Effector CD4-positive, alpha-beta T cell (primary cell): ENCODE measurements at regions not wholly inside any gene's neighbourhood (a gene's known extent, or its start where the extent isn't known, plus 50 kb on each side); places are given as distances from the start of the nearest gene placed in this dataset.
"Not testable (repeated sequence)": the region's sequence is repeated elsewhere in the genome, so short reads cannot be mapped to it uniquely, and the experiment has no call there.

ENCODE experiments used
- DNase-seq: peaks from one replicate; pipeline ENCODE4 v3.0.0-alpha.2; 2020

DNA sequence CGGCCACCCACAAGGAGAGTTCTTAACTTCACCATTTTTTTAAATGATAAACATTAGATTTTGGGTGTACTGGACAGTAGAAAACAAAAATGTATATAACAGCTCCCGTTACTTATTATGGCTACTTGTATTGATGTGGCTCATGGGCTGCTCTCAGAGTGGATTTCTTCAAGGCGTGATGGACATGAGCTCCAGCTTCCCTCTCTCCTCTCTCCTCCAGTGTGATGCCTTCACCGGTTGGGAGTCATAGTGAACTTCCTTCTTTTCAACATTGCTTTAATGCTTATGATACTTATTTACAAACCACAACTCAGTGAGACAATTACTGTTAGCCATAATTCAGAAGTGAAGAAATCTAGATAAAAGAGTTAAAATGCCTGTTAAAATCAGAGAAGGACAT, 515.2 kb downstream of the RNF144A start:
- DNase-seq, result no peak

DNA sequence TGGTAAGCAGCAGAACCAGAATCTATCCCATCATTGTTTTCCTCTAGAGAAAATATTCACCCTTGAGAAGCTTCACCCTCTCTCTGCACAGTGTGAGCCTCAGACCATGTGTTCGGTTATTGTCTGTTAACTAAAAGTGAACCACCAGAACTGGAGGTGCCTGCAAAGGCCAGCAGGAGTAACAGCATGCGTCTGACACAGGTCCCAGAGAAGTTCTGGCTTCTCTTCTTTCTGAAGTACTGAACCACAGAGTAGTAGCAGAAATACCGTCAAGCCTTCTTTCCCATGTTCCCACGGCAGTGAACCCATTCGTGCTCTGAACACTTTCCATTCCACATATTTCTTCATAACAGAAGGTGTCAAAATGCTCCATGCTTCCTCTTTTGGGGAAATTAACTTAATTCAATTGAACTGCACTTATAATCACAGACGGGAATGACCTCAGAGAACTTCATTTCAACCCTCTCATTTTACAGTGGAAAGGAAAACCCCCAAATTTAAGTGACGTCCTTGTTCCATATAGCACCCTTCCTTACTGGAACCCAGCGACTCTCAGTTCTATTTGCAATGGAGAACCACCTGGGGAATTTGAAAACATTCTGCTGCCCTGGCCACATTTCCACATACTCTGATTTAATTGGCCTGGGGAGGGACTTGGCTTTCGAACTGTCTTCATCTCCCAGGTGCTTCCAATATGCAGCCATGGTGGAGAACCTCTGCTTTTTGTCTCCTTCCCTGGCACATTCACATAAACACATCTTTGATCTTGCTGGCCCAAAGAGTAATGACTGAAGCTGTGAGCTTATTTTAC, 519.1 kb downstream of the RNF144A start:
- no peak for DNase-seq

DNA sequence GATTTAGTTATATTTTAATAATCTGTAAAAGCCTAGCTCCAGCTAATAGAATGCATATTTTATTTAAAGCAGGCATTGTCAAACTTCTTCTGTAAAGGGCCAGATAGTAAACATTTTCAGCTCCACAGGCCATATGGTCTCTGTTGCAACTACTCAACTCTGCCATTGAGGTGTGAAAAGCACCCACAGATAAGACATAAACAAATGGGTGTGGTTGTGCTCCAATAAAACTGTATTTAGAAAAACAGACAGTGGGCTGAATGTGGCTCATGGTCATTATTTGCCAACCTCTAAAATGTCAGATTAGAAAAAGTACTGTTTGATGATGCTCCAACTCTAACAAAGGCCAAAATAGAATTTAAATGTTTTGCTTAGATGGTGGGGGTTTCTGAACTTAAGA, 519.9 kb downstream of the RNF144A start:
- DNase-seq, result no peak

DNA sequence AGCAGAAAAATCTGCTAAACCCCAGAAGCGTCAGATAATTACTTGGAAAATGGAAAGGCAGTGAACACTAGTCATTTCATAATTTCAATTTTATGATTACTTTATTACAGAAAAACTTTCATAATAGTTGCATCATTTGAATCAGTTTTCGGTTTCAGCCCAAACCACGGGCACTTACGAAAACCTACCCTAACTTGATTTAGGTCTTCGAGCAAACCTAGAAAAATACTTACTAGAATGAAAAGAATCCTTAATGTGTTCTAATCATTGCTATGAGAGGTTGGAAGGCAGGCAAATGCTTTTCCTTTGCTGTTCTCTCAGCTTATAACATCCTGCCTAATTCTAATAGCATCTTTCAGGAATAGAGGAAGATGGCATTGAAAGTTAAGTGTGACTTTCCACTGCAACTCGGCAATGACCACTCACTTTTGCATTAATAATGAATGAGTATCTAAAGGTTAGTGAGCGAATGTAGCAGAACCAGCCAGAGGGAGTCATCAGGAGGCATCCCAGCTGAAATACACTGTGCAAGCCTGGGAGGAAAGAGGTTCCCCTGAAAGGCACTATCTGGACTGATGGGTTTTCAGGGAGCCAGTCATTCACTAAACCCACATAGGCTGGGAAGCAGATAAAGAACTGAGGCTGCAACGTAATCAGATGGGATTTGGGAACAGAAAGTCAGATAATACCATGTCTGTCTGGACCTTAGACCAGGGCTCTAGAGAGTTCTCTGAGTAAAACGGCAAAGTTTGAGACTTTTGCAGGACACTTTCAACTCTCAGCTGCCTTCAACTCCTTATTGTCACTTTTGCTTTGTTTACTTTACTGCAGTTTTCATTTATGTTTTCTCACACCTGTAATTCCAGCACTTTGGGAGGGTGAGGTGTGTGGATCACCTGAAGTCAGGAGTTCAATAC, 520.8 kb downstream of the RNF144A start:
- DNase-seq, result no peak

DNA sequence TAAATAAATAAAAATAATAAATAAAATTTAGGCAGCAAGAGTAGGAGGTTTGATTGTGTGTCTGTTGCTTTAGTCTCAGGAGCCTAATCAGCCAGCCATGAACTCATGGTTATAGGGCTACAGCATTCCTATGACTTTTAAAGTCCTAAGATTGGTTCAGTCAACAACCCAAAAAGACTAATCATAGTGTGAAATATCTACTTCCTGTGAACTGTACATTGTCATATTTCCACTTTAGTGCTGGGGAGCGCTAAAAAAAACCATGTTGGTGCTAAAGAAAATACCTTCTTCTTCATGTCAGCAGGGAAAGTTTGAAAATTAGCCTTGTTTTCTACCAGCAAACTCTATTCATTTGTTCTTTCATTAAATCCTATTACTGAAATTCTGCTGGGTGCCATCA, 521.6 kb downstream of the RNF144A start:
- DNase-seq, result no peak

DNA sequence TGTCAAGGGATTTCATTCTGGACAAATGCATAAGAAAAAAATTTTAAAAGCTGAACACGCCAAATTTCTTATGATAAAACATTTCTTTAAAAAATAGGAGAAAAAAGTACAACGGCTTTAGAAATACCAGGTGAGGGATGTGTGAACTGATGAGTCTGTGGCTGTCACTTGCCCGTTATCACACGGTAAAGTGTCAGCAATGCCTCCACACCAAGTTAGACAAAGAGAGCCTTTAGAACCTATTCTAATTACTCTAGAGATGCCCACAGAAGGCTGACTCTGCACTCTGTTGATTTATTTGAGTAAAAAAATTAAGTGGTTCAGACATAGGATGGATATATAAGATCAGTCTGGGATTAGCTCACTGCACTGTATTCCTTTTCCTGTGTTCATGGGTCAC, 523.8 kb downstream of the RNF144A start:
- no peak for DNase-seq

DNA sequence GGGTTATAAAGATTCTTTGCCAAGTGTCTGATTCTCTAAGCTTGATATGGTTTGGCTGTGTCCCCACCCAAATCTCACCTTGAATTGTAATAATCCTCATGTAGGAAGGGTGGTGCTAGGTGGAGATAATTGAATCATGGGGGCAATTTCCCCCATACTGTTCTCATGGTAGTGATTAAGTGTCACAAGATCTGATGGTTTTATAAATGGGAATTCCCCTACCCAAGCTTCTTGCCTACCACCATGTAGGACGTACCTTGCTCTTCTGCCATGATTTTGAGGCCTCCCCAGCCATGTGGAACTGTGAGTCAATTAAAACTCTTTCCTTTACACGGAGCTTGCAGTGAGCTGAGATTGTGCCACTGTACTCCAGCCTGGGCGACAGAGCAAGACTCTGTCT, 524.6 kb downstream of the RNF144A start:
- not testable (repeated sequence) for DNase-seq

DNA sequence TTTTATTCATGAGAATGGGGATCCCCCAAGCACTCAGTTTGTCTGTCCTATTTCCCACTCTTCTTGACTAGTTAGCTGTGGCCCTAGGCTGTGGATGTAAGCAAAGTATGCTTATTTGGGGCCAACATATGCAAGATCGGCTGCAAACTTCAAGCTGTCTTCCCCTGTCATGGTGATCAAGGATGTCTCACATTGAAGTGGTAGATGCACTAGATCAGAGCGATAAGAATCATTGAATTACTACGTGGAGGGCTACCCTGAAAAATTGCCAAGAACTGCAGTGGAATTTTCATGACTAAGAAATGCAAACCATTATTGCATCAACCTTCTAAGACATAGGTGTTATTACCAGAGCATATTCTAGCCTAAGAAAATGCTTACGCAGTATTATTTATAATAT, 527.4 kb downstream of the RNF144A start:
- no peak for DNase-seq

DNA sequence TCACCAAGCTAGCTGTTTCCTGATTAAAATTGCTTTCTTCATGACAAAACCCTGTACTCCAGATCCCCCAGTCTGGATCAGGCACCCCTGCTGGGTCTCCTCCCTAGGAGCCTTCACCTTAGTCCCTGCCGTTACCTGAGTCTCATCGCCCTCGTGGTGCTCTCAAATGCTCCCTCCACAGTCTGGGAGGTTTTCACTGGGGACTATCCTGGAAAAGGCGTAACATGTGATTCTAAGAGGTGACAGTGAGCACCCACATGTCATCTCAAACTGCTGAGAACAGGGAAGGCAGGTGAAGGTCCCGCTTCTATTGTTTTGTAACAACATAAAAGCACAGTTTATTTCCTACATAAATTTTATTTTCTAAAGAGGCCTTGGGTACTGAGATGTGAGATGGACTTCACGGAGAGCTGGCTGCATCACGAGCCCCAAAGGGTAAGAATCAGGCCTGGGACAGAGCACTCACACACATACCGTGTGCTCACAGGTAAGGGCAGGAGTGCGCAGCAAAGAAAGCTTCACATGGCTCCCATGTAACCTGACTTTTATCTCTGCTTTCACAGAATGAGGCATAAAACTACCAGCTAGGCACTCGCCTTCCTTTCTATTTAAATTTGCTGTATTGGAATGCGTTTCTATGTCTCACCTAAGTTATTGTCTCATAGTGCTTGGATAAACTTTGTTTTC, 531.5 kb downstream of the RNF144A start:
- DNase-seq, result no peak

DNA sequence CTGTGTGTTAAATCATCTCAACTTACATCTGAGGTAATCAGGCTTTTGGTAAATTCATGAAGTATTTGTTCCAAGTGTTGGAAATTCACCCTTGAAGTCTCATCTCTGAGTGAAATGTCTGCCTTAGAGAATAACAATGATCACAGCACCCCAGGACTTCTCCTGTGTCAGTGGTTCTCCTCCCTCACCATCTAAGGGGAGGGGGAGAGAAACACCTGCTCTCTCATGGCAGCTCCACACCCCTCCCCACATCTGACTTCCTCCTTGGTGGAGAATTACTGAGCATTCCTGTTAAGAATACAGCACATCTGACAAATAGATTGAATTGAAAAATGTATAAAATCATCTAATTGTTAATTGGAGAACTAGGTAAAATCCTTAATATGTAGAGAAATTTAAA, 532.1 kb downstream of the RNF144A start:
- no peak for DNase-seq

DNA sequence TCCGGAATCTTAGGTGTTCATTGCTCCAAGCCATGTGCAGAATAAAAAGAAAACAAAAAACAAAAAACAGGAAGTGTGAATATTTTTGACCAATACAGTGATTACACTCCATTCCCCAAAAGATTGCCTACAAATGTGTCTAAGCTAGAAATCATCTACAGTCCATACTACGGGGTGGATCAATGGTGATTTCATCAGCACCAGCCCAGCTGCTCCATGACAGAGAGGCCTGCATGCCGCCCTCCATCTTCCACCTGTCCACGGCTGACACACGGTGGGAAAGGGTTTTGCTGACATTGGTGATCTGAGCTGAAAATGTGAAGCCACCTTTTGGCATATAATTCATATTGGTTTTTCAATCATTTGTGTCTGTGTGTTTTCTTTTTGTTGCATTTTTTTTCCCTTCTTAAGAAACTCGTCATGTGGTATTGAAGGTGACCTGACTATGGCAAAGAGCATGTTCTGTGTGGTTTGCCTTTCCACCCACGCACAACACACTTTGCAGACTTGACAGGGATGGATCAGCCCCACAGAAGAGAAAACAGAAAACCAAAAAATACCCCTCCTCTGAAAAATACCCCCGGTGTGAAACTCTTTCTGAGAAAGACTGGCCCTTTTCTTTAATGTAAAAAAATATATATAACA, 533.1 kb downstream of the RNF144A start:
- no peak for DNase-seq

DNA sequence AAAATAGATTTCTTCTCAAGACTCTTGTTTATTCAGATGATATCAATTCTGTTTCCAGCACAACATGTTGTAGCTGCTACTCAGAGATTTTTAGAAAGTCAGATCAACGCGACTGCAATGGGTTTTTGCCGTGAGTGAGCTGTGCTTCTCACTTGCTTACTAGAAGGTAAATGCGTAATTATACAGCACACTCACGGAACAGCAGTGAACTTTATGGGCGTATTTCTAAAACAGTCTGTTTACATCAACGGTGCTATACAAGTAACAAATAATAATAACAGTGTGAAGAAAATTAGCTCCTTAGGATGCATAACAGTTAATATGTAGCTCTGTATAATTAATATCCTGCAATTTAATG, 533.6 kb downstream of the RNF144A start:
- DNase-seq, result no peak

DNA sequence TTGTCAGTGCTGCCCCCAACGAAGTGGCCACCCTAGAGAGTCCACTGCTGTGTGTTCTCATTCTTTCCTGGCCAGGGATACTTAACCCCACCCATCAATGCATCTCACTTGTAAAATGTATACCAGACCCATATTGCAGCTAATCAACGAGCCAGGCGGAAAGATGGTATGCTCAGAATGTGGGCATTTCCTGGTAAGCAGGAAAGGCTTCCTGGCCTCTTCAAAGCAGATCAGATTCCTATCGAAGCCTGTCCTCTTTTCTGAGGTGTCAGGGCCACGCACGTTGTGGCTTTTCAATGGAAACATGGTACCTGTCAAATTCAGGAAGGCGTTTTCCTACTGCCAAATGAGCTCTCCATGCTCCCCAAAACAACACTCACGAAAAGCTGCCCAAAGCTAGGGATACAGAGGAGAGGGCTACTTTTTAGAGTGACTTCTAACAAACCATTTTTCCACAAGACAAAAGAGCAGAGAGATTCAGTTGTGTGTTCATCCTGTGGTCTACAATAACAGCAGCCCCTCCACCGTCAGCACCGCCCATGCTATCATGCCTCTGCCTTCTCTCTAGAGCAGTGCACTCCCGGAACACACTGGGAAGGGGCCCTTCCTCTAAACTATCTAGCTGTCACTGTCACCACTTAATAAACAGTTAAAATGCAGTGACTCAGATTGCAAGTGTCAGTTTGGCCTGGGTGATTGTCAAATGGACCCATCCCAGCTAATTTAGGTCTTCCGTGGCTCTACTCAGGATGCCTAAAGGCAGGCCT, 535.1 kb downstream of the RNF144A start:
- DNase-seq, result no peak

DNA sequence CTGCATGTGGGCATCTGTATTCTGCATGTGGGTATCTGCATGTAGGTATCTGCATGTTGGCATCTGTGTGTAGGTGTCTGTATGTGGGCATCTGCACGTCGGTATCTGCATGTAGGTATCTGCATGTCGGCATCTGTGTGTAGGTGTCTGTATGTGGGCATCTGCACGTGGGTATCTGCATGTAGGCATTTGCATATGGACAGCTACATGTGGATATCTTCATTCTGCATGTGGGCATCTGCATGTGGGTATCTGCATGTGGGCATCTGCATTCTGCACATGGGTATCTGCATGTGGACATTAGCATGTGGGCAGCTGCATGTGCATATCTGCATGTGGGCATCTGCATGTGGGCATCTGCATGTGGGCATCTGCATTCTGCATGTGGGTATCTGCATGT, 537.4 kb downstream of the RNF144A start:
- DNase-seq, result no peak

DNA sequence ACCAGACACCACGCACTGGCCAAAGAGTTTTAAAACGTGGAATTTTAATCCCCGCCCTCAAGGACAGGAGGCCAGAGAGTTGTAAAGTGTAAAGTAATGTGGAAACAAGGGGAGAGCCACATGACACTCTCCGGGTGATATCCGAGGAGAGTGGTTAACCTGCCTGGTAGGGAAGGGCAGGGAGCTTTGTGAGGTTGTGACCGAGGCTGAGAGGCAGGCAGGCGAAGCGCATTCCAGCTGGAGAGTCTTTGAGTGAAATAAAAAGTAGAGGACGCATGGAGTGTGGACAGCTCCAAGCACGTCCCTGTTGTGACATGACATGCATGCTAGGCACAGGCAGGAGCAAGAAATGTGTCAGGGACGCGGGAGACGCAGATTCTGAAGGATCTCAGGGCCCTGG, 539.5 kb downstream of the RNF144A start:
- DNase-seq, result no peak

DNA sequence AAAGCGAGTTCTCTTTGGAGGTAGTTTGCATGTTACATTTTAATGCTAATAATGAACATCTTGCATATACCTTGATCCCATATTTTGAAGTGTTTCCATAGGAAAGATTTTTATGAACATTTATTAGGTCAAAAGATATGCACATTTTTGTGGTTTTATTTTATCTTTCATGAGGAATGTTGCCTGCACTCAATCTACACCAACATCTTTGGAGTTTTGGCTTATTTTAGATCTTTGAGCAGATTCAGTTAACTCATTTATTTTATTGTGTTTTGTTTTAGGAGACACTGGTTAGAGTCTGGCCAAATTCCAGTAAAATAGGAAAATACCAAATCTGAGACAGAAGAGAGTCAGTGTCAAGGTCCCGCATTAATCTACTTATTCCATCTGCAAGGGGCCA, 540.9 kb downstream of the RNF144A start:
- DNase-seq, result no peak

DNA sequence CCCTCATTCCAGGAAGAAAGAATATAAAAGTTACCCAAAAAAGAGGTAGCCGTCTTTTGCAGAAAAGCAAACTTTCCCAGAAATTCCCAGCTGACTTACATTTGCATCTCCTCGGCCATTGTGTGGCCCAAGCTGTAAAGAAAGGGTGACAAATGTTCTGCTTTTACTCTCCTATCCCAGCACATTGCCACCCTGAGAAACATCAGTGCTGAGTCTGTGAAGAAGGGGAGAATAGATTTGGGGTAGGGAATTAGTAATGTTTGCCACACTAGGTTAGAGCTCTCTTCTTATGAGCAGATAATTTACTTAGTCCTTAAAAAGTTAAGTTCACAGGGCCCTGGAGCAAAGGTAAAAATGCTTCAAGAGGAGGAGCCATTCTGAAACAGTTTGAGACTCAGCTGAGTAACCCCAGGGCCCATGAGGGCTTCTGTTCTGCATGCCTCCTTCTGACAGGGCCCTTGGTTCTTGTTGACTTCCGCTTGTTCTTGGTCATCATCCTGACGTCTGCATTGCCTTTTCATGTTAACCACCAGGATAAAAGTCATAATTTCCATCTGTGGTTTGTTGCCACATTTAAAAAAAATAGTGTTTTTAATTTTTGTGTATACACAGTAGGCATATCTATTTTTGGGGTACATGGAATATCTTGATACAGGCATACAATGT, 550.7 kb downstream of the RNF144A start:
- DNase-seq, result peak; percentile 16

DNA sequence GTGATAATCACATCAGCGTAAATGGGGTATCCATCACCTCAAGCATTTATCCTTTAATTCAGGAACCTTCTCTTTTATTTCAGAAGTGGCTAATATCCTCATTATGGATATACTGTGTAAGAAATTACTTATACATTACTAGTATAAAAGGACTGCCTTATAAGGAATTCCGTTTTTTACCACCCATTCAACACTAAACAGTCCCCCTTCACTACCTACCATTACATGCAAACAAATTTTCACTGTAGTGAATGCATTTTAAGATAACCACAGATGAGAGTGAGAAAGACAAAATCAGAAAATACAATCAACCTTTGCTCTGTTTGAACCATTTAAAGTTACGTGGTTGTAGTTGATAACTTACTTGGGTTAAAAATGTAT, 551.2 kb downstream of the RNF144A start:
- DNase-seq, result no peak

DNA sequence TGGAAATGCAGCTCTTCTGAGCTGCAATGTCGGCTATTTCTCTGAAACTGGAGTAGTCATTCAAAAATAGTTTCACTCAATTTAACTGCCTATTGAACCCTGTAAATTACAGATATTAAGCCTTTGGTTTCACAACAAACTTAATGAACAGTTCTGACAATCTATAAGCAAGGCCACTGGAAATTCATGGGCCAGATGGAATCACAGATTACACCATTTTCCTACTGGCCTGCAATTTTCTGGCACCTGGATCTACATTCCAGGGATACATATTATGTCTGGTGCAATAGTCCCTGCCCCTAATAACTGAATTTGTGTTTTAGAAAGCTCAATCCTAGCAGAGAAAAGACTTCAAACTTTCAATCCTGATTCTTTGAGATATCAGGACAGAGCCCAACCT, 551.7 kb downstream of the RNF144A start:
- no peak for DNase-seq

DNA sequence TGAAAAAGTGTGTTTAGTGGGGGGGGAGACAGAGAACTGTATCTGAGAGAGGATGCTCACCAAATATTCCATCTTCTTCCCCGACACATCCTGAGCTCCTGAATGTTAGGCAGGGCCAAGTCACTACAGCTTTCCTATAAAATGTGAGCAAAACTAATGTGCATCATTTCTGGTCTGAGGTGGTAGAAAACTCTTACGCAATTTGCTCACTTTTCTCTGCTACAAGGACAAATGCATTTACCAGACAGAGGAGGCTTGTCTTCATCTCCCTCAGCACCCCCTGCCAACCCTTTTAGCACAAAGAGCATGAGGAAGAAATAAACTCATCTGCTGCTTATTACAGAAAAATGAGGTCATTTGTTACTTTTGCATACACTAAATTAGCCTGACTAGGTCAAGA, 554.0 kb downstream of the RNF144A start:
- no peak for DNase-seq

DNA sequence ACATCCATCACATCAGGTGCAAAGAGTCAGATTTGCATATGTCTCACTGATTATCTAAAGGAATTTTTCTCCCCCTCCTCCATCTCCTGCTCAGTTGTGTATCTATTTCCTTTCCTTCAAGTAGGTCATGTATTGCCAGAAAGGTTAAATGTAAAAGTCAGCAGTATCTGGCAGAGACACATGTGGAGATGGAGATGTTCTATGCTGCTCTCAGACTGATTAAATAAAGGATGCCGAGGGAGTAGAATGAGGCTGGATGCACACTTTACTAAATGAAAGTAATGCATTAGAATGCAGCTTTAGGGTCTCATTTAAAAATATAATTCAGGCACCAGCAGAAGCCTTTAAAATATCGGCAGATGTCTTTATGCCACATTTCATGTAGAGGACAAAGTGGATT, 555.3 kb downstream of the RNF144A start:
- no peak for DNase-seq
